ENCODE measurements at regions not wholly inside any gene's neighbourhood (a gene's known extent, or its start where the extent isn't known, plus 50 kb on each side); places are given as distances from the start of the nearest gene placed in this dataset.

DNA sequence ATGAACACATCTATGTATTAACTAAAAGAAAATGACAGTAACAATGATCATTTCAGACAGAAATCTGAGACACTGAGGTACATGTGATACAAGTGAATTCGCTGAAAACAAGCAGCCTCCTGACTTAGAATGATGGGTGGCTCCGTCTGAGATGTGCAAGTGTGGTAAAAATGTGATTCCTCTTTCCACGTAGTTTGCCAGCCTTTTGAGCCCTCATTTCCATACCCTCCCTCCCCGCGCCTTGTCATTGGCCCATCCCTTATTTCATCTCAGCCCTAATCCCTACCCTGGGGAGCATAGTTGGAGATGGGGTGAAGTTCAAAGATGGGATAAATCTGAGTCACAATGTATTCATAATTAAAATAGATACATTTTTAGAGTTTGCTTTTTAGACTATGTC lies 107.8 kb downstream of the BMP4 start:
- TF ChIP-seq, protein P1, sequence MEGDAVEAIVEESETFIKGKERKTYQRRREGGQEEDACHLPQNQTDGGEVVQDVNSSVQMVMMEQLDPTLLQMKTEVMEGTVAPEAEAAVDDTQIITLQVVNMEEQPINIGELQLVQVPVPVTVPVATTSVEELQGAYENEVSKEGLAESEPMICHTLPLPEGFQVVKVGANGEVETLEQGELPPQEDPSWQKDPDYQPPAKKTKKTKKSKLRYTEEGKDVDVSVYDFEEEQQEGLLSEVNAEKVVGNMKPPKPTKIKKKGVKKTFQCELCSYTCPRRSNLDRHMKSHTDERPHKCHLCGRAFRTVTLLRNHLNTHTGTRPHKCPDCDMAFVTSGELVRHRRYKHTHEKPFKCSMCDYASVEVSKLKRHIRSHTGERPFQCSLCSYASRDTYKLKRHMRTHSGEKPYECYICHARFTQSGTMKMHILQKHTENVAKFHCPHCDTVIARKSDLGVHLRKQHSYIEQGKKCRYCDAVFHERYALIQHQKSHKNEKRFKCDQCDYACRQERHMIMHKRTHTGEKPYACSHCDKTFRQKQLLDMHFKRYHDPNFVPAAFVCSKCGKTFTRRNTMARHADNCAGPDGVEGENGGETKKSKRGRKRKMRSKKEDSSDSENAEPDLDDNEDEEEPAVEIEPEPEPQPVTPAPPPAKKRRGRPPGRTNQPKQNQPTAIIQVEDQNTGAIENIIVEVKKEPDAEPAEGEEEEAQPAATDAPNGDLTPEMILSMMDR (IDR thresholded peaks at IDR 0.05; ENCODE audit: extremely low read depth, missing control alignments) = no peak
- no peak for DNase-seq (ENCODE audit: low spot score)

DNA sequence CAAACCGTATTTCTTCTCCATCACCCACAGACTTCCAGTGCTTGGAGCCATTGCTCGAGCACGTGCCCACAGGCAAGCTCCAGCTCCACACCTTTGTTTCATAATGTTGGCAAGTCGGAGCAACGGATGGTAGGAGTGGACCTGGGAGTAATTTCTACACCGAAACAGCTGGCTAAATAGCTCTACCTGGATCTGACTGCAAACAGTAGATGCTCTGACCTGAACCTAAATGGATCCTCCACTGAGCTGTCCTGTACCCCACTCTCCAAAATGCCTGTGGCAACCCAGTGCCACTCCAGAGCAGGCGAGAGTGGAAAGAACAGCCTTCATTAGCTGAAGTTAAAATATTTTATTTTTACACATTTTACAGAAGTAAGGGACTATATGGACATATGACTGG lies 108.7 kb downstream of the BMP4 start:
- TF ChIP-seq, protein P1 (IDR thresholded peaks at IDR 0.05; ENCODE audit: extremely low read depth, missing control alignments) = no peak
- DNase-seq (ENCODE audit: low spot score) = no peak

DNA sequence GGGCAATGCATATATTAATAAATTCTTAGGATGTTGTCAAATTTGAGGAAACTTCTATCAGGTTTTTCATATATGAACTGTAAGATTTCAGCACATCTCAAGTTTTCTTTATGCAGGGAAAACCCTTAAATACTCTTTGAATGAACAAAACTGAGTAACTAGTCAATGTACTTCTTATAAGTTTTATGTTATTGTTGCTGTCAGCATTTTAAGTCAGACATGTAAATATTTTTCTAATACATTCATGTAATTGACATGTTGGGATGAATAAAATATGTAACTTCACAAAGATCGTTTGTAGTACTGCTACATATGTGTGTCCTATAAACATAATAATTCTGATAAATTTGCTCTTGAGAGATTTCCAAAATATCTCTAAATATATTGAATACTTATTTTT lies 109.6 kb downstream of the BMP4 start:
- TF ChIP-seq, protein P1 (IDR thresholded peaks at IDR 0.05; ENCODE audit: extremely low read depth, missing control alignments) = no peak

DNA sequence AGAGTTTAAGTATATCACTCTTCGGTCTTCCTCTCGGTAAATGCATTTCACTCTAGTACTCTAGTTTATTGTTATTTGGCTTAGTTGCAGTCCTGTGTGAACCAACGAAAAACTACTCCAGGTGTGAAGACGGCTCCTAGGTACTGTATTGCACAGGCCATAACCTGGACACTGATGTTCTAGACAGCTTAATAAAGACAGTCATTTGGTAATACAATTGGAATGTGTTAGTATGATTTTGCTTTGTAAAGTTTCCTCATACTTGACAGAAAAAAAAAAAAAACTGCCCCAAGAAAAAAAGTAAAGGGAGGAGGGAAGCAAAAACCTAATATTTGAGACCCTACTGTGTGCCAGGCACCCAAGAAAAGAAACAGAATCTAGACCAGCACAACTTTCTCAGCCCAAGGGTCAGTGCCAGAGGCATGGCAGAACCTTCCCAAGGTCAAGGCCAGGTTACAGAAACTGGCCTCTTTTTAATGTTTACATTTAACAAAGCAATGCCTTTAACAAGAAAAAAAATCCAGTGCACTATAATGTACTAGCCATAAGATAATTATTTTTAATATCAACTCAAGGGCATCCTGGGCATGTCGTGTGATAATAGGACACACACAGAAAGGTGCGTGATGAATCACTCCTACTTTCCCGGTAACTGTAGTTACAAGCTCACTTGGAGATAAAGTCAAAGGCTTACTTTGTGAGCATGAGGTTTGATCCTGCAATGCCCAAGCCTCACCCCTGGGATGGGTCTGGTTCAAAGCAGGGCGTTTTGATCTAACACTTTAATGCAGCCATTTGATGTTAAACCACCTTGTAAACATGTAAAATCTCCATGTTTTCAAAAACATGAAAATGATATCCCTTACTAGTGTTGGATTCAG lies 110.6 kb downstream of the BMP4 start:
- DNase-seq (ENCODE audit: low spot score) = no peak
- TF ChIP-seq, protein P1 (IDR thresholded peaks at IDR 0.05; ENCODE audit: extremely low read depth, missing control alignments) = no peak

More for the DNA sequence above, 109.6 kb downstream of the BMP4 start:
- no peak for DNase-seq (ENCODE audit: low spot score)

DNA sequence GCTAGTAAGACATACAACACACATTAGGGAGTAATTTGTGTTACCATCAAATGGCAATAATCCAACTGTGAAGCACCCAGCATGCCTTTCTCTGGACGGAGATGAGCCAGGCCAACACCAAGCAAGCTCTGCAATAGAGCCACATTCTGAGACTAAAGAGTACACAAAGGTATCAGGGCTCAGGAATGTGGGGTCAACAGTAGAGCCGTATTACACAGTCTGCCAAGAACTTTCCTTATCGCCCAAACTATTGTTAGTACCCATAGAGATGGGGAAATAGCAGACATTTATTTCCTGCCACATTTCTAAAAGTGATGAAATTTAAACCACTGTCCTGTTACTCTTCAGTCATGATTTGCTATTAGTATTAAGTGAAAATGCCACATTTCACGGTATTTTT lies 113.7 kb downstream of the BMP4 start:
- DNase-seq (ENCODE audit: low spot score) = no peak
- TF ChIP-seq, protein P1 (IDR thresholded peaks at IDR 0.05; ENCODE audit: extremely low read depth, missing control alignments) = no peak

DNA sequence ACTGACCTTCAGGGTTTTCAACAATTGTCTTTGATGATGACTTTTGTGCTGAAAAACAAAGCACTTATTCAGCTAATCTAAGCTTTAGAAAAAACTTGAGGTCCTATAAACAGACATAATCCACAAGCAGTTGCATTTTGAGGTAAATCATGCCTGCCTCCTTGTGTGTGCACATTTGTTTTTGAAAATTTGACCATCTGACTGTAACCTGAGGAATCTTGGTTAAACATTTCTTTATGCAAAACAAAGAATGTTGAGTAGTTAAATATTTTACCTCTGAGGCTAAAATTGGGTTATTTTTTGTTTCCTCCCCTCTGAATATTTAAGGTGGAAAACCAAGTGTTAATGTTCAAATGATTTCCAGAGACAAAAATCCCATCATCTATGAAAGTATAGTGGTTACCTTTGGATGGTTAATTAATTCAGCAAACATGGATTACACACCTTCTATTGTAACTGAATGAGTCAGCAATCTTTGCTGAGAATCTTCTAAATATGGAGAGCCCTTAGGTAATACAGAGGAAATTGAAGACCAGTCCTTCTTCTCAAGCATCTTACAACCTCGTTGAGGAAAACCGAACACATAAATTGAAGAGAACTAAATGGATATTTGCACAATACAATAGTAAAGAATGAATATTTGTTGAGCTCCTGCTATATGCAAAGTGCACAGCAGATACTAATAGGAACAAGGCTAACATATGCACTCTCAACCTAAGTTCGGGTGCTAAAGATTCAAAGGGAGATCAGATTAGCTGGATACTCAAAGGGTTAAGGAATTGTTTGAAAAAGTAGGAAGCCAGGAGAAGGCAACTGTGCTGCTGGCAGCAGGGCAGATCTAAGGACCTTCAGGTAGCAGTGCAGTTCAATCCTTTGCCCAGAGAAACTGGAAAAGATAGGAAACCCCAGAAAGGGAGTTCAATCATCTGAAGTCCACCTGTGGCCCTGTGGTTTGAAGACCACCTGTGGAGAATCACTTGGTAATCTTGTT lies 115.2 kb downstream of the BMP4 start:
- DNase-seq (ENCODE audit: low spot score) = no peak
- TF ChIP-seq, protein P1 (IDR thresholded peaks at IDR 0.05; ENCODE audit: extremely low read depth, missing control alignments) = no peak

DNA sequence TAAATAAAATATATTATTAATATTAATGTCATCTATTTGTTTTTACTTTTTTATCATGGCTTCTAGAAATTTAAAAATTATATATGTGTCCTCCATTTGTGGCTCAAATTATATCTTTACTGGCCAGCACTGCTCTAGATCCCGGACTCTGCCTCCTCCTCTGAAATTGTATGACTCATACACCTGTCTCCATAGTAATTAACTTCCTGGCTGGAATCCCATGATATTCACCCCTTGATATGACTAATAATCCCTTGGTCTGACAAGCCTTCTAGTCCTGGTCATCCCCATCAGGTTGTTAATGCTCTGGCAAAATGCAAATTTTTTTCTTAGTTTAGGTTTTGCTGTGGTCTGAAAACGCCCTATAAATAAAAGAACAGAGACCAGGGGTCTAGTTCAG lies 116.2 kb downstream of the BMP4 start:
- TF ChIP-seq, protein P1 (IDR thresholded peaks at IDR 0.05; ENCODE audit: extremely low read depth, missing control alignments) = no peak
- no peak for DNase-seq (ENCODE audit: low spot score)

Measured in GM20000 (cell line).